ENCODE measurements at regions not wholly inside any gene's neighbourhood (a gene's known extent, or its start where the extent isn't known, plus 50 kb on each side); places are given as distances from the start of the nearest gene placed in this dataset.

DNA sequence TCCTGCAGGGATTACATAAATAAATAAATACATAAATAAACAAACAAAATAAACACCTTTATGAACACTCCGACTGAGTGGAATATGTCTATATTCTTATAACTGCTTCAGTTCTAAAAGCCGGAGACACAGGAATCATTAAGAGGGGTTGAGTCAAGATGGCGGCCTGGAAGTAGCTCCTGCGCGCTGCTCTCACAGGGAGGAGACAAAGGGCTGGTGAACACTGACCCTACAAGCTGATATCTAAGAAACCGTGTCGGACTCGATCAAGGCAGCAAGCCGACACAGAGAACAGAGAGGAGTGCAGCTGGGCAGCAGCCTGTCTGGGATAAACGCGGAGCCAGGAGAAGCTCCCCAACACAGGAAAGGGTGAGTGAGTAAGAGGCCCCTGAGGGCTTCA is 1098.6 kb upstream of the NCAM2 start:
- DNase-seq: no peak

DNA sequence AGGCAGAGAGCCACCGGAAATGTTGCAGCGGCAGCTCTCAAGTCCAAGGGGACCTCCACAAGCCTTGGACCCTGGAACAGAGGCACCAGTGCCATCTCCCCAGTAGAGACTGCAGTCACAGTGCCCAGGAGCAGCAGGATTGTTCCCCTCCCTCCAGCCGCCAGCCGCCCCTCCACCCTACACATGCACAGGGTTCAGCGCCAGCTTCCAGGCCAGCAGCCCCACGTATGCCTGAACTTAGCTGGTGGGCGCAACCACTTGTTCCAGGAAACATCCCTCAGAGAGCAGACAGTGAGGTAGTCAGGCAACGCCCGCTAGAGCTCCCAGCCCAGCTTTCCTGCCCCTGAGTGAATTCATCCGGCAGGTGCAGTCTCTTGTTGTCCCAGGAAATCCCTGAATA is 1098.1 kb upstream of the NCAM2 start:
- DNase-seq: no peak

DNA sequence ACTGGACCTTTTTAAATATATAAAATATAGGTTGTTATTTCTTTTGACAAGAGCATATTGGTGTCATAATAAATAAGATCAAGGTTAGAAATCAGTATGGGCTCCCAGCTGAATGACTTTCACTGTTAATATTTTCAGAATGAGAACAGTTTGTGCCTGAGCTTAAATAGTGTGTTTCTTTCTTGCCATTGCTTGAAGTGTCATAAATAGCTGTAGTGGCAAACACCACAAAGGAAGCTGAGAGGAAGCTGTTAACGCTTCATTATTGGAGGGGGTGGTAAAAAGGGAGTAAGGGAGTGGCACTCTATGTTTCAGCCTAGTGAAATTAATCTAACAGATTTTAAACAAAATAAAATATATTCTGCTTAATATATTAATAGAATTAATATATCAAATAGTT is 1089.8 kb upstream of the NCAM2 start:
- no peak for DNase-seq

DNA sequence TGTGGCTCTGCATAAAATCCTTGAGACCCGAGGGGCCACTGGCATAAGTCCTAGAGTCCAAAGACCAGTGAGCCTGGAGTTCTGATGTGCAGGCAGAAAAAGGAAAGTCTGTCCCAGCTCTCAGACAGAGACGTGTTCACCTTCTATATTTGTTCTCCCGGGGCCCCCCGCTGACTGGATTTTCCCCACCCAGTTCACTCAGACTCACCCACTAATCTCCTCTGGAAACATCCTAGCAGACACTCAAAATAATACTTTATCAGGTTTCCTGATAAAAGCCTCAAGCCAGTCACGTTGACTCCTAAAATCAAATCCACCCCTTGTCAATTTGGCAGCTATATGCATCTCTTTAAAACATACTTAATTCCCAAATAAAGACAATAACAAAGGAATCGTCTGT is 1084.2 kb upstream of the NCAM2 start:
- no peak for DNase-seq

DNA sequence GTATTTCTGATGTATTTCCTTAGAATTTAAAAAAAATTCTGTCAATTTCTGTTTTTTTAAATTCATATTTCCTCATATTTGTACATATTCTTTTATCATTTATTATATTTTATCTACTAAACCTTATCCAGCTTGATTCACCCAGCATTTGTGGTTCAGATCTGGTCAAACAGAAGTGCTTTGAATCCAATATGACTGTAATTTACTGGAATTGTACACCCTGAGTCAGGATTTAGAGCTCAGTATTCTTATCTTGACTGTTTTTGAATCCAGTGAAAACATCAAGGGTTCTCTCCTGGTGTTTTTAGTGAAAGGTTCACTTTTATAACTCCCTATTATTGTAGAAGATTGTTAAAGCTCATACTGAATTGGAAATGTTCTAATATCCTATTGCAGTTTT is 1077.0 kb upstream of the NCAM2 start:
- no peak for DNase-seq

DNA sequence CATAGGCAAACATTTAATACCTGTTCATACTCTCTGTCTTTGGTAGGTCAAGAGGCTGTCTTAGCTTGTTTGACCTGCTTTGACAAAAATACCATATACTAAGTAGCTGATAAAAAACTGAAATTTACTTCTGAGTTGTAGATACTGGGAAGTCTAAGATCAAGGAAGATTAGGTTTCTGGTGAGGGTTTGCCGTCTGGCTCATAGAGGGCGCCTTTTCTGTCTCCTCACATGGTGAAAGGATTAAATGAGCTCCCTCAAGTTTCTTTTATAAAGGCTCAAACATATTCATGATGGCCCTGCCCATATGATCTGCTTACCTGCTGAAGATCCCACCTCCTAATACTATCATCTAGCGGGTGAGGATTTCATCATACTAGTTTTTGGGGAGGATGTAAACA is 1076.1 kb upstream of the NCAM2 start:
- DNase-seq: no peak

DNA sequence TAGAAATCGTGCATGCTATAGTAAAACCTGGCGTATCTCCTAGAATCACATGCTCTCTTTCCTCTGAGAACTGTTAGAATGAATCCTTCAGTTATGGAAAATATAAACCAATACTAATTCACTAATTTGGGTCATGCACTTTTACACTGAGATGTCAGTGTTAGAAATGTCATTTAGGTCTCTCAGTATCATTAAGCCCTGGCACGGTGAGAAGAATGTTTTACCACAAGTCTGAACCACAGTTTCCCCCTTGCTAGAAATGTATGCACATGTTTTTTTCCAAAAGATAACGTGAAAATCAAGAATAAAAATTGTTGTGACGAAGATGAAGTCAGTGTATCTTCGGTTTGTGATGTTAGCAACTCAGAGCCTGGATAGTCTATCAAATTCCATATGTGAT is 1062.7 kb upstream of the NCAM2 start:
- no peak for DNase-seq

DNA sequence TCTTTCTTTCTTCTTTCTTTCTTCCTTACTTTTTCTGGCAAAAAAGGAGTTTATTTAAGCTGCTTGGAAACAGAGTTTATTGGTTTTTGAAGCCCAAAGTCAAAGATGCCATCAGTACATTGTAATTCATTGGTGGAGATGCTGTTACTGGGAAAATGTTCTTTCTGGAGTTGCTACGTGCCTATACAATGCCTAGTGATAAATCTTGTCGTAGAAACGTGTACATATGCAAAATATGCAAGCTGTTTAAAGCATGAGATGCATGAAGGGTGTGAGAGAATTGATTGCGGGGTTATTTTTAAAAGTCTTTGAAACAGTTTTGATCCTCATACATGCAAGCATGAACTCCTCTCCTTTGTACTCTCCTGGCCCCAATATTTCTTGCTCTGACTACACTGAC is 1060.6 kb upstream of the NCAM2 start:
- no peak for DNase-seq

DNA sequence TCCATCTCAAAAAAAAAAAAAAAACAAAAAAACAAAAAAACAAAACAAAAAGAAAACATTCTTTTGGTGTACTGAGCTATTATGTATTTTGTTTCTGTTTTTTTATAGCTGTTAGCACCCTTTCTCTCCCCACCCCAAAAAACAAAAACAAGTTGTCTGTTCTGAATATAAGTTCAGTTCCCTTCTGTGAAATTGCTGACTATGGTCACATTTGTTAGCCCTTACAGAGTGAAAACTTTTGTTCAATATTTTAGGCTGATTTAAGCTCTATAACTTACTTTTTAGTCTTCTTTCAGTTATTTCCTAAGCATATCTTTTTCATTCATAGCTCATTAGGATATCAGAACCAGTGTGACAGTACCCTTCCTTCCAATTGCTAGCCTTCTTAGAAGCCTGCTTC is 1056.6 kb upstream of the NCAM2 start:
- no peak for DNase-seq

DNA sequence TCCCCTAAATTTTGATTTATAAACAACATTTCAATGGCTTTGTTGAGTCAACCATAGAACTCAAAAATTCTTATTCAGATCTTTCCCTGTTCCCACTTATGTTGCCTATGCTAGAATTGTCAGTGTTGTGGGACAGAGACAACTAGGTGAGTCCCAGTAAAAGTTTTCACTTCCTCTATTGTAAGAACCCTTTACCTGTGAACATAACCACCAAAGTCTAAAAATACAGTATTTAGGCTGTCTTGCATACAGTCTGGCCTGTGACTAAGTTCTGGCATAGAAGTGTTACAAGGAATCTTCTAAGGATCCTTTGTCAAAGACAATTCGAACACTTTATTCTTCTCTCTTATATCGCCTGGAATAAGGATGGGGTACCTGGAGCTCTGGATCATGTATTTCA is 1047.9 kb upstream of the NCAM2 start:
- no peak for DNase-seq

DNA sequence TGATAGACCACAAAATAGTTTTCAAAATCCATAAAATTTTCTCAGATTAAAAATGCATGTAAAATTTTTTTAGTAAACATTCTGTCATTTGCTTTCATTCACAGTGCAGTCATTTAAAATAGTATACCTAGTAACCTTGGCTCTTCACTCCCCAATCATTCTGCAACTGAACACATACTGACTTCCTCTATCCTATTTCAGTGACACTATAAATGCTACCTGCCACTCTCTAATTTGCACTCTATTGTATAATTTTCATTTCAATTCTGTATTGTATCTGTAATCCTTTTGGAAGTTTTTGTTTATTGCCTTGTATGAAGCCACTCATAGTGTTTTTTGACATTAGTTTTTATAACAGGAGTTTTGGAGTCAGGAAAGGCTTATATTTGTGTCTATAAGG is 1029.1 kb upstream of the NCAM2 start:
- DNase-seq: no peak

DNA sequence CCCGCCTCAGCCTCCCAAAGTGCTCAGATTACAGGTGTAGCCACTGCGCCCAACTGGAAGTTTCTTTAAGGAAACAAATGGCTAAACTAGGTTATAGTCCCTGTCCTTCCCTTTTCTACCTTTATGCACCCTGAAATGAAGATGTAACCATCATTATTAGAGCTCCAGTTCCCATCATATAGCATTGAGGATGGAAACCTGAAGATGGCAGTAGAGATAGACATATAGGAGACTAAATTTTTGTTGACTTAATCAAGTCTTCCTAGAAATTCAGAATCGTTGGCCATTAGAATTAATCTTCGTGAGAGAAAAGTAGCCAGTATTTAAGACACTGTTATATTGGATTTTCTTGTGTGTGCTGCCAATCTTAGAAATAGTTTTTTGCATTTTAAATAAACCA is 1016.3 kb upstream of the NCAM2 start:
- no peak for DNase-seq

DNA sequence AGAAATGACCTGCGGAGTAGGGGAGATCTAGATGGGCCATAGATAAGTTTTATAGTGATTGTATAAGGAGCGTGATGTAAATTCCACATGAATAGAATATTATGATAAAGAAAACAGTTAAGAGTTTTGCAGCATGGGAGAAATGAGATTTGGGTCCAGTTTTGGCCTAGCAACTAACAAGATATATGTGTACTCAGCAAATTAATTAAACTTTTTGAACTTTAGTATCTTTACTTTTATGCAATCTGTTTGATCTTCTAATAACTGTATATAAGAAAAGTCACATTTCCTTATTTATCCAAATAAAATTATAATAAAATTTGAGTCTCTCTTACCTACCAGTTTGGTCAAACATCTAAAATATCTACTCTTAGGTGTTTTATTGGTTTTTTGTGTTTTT is 1011.8 kb upstream of the NCAM2 start:
- DNase-seq: no peak

DNA sequence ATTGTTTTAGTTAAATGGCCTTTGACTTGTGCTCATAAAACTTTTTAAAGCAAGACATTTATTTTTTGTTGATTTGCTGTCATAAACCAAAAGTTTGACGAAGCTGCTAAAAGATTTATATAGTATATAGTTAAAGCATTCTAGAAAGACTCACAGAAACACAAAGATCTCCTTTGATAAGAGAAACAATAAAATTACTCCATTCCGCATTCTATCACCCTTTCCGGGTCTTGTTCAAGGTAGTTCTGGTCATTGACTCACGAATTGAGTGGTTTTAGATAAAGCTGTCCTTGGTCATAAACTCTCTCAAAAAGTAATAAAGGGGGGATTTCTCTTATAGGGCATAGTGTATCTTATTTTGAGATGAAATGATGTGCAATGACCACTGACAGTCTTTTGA is 1010.5 kb upstream of the NCAM2 start:
- no peak for DNase-seq

DNA sequence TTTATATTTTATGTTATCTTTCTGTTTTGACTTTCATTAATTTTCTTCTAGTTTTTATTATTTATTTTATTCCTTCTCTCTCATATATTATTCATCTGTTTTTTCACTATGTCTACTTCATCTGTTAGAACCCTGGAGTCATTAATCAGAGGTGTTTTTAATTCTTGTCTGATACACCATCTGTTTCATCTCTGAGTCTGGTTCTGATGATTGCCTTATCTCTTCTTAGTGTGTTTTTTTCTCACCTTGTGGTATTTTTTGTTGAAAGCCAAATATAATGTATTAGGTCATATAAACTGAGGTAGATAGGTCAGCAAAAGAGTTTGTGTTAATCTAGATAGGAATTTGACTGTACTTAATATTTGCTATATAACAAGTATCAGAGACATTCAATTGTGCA is 1005.7 kb upstream of the NCAM2 start:
- no peak for DNase-seq

DNA sequence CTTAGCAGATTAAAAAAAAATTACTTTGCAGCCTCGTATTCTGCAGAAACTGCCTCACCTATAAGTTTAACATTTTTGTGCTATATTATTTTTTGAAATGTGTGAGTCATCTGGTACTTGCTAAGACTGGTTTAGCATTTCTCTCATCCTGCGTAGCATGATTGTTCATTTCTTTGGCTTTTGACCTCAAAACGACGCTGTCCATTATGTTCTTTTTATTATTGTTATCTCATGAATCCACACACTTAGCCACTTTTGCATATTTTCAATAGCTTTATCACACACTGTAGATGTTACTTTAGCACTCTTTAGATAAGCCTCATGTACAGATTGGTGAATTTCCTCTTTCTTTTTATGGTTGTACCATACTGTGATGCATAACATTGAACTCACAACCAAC is 1004.9 kb upstream of the NCAM2 start:
- DNase-seq: no peak

DNA sequence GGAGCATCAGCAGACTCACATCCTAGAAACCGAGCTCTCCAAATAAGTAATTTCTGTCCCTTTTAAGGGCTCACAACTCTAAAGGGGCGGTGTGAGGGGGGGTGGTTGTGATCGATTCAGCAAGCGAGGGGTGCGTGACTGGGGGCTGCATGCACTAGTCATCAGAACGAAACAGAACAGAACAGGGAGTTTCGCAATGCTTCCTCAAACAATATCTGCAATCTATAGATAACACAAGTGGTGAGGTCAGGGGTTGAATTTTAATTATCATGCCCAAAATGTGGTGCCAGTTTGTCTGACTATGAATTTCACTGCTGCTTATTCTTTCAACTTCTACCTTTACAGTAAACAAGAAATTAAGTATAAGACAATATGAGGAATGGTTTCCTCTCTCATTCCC is 1003.0 kb upstream of the NCAM2 start:
- no peak for DNase-seq

DNA sequence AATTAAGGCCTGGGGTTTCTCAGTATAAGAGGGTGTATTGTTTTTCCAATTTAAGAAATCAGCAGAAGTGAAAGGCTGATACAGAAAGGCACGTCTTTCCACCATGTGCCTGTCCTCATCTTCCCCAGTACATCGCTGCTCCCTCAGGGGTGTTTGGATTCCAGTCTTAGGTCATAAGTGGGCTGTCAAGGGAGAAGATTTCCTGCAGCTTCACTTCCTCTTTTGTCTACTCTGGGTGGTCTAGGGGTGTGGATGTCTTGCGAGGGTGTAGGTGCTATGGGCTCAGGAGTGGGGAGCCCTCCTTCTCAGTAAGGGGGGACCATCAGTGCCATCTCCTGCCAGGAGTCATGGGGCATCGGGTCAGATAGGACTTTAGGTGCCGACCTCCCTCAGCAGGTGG is 999.8 kb upstream of the NCAM2 start:
- no peak for DNase-seq

DNA sequence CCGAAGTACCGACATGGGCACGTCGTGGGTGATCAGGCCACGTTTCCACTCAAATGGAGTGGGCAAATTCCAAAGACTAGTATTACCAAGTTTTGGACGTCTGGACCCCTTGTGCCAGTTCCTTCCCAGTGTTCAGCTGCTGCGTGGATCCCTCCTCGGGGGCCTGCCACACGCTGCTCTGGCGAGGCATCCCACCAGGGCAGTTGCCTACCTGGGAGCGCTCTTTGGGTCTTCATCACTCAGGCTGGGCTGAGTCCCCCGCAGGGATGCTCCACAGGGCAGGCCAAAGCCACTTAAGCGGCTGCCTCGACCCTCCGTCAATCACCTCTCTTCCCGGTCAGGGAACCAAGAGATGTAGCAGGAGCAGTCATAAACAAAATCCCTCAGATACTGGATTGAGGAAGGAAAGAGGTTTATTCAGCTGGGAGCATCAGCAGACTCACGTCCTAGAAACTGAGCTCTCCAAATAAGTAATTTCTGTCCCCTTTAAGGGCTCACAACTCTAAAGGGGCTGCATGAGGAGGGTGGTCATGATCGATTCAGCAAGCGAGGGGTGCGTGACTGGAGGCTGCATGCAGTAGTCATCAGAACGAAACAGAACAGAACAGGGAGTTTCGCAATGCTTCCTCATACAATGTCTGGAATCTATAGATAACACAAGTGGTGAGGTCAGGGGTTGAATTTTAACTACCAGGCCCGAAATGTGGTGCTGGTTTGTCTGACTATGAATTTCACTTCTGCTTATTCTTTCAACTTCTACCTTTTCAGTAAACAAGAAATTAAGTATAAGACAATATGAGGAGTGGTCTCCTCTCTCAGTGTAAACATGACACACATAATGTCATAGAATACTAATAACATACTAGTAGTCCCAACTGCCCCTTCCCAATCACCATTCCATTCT is 998.6 kb upstream of the NCAM2 start:
- peak; percentile 44 for DNase-seq

DNA sequence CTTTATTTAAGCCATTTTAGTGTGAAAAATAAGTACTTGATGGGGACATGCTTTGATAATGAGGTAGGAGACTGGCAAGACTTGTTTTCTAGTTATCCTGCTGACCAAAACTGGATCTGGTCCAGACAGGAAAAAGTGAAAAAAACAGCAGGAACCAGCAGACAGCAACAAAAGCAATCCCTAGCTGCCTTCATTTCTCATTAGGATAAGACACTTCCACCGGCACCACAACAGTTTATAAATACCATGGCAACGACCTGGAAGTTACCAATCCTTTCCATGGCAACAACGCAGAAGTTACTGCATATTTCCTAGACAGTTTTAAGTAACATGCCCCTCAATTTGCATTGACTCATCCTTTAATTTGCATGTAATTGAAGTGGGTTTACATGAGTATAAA is 993.8 kb upstream of the NCAM2 start:
- DNase-seq: no peak

DNA sequence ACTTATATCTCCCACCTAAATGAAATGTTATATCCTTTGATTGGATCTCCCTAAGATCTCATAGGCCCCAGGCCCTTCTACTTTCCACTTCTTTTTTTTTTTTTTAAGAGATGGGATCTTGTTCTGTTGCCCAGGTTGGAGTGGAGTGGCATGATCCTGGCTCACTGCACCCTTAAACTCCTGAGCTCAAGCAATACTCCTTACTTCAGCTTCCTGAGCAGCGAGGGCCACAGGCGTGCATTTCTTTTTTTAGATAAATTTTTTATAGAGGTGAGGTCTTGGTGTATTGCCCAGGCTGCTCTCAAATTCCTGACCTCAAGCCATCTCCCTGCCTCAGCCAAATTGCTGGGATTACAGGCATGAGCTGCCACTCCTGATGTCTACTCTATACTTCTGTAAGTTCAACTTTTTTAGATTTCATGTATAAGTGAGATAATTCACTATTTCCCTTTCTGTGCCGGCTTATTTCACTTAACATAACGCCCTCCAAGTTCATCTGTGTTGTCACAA is 987.5 kb upstream of the NCAM2 start:
- DNase-seq: no peak

DNA sequence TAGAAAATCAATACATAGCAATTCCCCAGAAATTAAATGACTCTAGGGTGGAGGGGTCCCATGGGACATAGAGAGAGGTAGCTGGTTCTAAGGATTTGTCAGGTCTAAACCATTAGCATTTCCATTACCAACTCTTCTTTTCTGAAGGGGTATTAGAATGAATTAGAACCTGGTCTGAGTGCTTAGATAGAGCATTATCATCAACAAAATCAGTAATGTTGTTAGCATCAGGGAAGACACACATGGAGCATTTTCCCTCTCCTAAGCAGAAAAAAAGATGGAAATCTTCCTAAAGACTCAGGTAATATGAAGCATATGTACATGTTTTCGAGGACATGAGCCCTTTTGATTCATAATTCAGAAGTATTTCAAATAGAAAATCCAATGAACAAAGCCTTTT is 984.4 kb upstream of the NCAM2 start:
- DNase-seq: no peak

DNA sequence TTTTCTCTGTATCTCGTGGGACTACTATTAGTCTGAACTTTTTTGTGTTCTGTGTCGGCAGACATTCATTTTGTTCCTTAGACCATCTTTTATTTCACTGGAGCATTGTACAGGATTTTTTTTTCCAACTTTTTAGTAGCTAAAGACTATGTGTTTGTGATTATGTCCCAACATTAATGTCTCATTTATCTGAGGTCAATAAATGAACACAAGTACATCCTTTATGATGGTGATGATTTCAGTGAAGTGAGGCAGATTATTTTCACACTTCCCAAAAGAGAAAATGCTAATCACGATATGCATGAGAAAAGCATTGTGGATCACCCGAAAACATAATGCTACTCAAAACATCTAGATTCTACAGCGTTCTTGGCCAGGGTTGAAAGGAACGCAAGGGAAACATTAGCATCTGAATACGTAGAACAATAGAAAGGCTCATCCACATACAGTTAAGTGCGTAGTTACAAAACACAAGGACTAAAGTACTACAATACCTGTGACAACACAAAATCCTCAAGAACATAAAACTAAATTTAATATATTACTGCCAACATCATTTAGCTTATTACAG is 981.7 kb upstream of the NCAM2 start:
- no peak for DNase-seq

DNA sequence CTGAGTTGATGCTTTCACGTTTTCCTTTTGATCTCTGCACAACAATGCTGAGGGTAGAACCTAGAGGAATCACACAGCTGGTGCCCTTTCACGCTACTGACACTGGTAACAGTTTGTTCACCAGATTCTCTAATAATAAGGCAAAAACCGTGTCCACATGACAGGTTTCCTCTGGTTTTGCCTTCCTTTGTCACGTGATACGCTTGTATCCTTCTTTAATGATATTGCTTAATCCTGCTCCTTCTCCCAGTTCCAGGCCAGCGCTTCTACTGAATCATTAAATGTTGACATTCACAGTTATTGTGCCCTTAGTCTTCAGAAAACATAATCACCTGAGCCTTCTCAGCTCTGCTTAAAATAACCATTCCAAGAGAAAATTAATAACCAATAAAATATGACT is 978.2 kb upstream of the NCAM2 start:
- DNase-seq: no peak

DNA sequence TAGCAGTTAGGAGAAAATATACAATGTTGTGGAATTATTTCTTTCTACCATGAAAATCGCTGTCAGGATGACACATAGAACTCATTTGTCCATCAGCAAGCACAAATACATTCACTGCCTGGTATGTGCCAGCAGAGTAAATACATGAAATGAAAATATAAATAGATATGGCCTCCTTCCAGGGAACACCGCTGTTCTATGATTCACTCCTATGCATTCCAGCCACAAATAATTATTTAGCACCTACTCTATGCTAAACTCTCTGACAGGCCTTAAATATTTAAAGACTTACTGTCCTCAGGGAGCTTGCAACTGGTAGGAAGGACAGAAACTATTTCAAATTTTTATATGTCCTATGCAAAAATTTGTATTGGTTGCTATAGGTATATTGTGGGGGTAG is 975.0 kb upstream of the NCAM2 start:
- DNase-seq: no peak
